PC-9 (cell line): ENCODE measurements at regions not wholly inside any gene's neighbourhood (a gene's known extent, or its start where the extent isn't known, plus 50 kb on each side); places are given as distances from the start of the nearest gene placed in this dataset.
A peak's percentile ranks its signal among the peaks of the same experiment; 100 is the strongest.

Experiments
- BruUV-seq: library from RNA; stranded (reverse); fragments of 400-500 nt; replicated peaks from 2 replicates; lab custom pipeline; 2021; lab: Mats Ljungman, UMichigan
- CTCF ChIA-PET: fragments of 300-600 bp; sonication (Branson Sonifier 250); formaldehyde crosslinking; loops from one replicate; lab custom pipeline; 2022; ENCODE audit warnings: antibody characterized with exemption; lab: Charles Lee
- POLR2A ChIA-PET: fragments of 300-600 bp; sonication (Branson Sonifier 250); formaldehyde crosslinking; loops from one replicate; lab custom pipeline; 2022; ENCODE audit warnings: antibody characterized with exemption; ENCODE audit not compliant: unreplicated experiment; lab: Charles Lee
- DNase-seq, 2 experiments: peaks; one replicate each; pipeline versions ENCODE4 v3.0.0 to v3.0.0-alpha.2; 2015 to 2022; ENCODE audit warnings: mixed read lengths in 1 of 2
- H2AFZ ChIP-seq: fragments of 200-600 bp; sonication (generic); 2 replicates; pipeline ENCODE4 v1.8.1; 2017; ENCODE audit warnings: antibody characterized with exemption
- H3F3A ChIP-seq: fragments of 200-600 bp; sonication (generic); 2 replicates; pipeline ENCODE4 v1.8.1; 2017; ENCODE audit warnings: antibody characterized with exemption, mild to moderate bottlenecking, low read depth; ENCODE audit not compliant: insufficient read depth
- H3K27ac ChIP-seq: fragments of 200-600 bp; sonication (generic); 2 replicates; pipeline ENCODE4 v1.6.1; 2016; ENCODE audit warnings: mixed run types
- H3K27me3 ChIP-seq: fragments of 200-600 bp; sonication (generic); 2 replicates; pipeline ENCODE4 v1.6.1; 2016; ENCODE audit warnings: low read depth, mixed run types; ENCODE audit not compliant: insufficient read depth
- H3K36me3 ChIP-seq: fragments of 200-600 bp; sonication (generic); 2 replicates; pipeline ENCODE4 v1.6.1; 2016; ENCODE audit warnings: low read depth, mixed run types
- H3K4me1 ChIP-seq: fragments of 200-600 bp; sonication (generic); replicated peaks from 2 replicates; pipeline ENCODE4 v1.6.1; 2016; ENCODE audit warnings: mixed run types; ENCODE audit not compliant: insufficient read depth
- H3K4me2 ChIP-seq: fragments of 200-600 bp; sonication (generic); 2 replicates; pipeline ENCODE4 v1.6.1; 2017; ENCODE audit warnings: mixed run types
- H3K4me3 ChIP-seq: fragments of 200-600 bp; sonication (generic); 2 replicates; pipeline ENCODE4 v1.6.1; 2016; ENCODE audit warnings: mixed run types
- H3K79me2 ChIP-seq: fragments of 200-600 bp; sonication (generic); 2 replicates; pipeline ENCODE4 v1.6.1; 2017; ENCODE audit warnings: low read depth, mixed run types
- H3K9me2 ChIP-seq: fragments of 200-600 bp; sonication (generic); 2 replicates; pipeline ENCODE4 v1.8.1; 2017; ENCODE audit warnings: mild to moderate bottlenecking; ENCODE audit not compliant: insufficient read depth
- H3K9me3 ChIP-seq: fragments of 200-600 bp; sonication (generic); 2 replicates; pipeline ENCODE4 v1.8.1; 2016; ENCODE audit warnings: low read depth; ENCODE audit not compliant: insufficient read depth
- H4K20me1 ChIP-seq: fragments of 200-600 bp; sonication (generic); 2 replicates; pipeline ENCODE4 v1.8.1; 2017; ENCODE audit not compliant: insufficient read depth
- CTCF ChIP-seq: fragments of 200-600 bp; sonication (generic); conservative IDR thresholded peaks from 2 replicates; pipeline ENCODE4 v1.6.1; 2017; ENCODE audit warnings: mixed run types, antibody characterized with exemption, mild to moderate bottlenecking, moderate library complexity
- EZH2 ChIP-seq: fragments of 200-600 bp; sonication (generic); IDR thresholded peaks from 2 replicates; pipeline ENCODE4 v1.8.0; 2017; ENCODE audit warnings: antibody characterized with exemption, low read depth
- intact Hi-C: fragments of 100-400 bp; cut with micrococcal nuclease; formaldehyde crosslinking; loops from one replicate; pipeline ENCODE4 v1.10.0; 2022; ENCODE audit not compliant: unreplicated experiment

GRCh38 chr1:58849551-58849950 lies 65.7 kb upstream of the JUN start:
- Histone ChIP-seq H2AFZ (peak overlapping the region; percentile 18; the same call in 1 of the 2 replicates), H3F3A (peaks cover 46% of the 10 kb centered on the region), H3K79me2 (no peaks in the 10 kb centered on the region), H3K4me2 (peak overlapping the region; percentile 69), H3K27me3 (no peaks in the 10 kb centered on the region), H3K9me2 (no peaks in the 10 kb centered on the region), H3K9me3 (no peaks in the 10 kb centered on the region), H3K36me3 (no peaks in the 10 kb centered on the region), H3K4me1 (peaks cover 59% of the 10 kb centered on the region), H3K4me3 (no peak overlapping the region; the same call in 1 of the 2 replicates), H4K20me1 (no peaks in the 10 kb centered on the region), H3K27ac (peak overlapping the region; percentile 92)
- no peak for DNase-seq
- POLR2A ChIA-PET, result interaction anchor here (1.1 to 1.7 kb wide), 3 partner anchors 35 to 66 kb away, joined by 4 to 8 read pairs (median 6); partner anchors contain the start of gene JUN
- intact Hi-C loops, result loop anchor here (1.0 kb wide), 3 partner anchors 32 to 64 kb away; no protein-coding TSS in a partner anchor
- TF ChIP-seq EZH2, result no peak
- no peak for TF ChIP-seq CTCF
- CTCF ChIA-PET, result interaction anchor here (0.9 kb wide), 1 partner anchor 25 kb away, joined by 4 read pairs; no protein-coding TSS in a partner anchor
- BruUV-seq, result no TSS peak

- Histone ChIP-seq H3K79me2 (no peaks in the 10 kb centered on the region), H3K27me3 (no peaks in the 10 kb centered on the region), H3K36me3 (no peaks in the 10 kb centered on the region), H3K4me3 (no peak overlapping the region), H2AFZ (no peak overlapping the region), H3K27ac (peak overlapping the region; percentile 92), H3K9me3 (no peaks in the 10 kb centered on the region), H3F3A (peaks cover 48% of the 10 kb centered on the region), H3K4me2 (peak overlapping the region; percentile 69; the same call in 1 of the 2 replicates), H3K9me2 (no peaks in the 10 kb centered on the region), H4K20me1 (no peaks in the 10 kb centered on the region), H3K4me1 (peaks cover 59% of the 10 kb centered on the region)
- intact Hi-C loops, result no loop called here
- BruUV-seq, result no TSS peak
- no peak for DNase-seq
- ChIA-PET POLR2A (no interaction called here), CTCF (interaction anchor here (0.6 kb wide), 2 partner anchors 19 to 824 kb away, joined by 3 to 5 read pairs; no protein-coding TSS in a partner anchor)
- no peak for TF ChIP-seq EZH2
- no peak for TF ChIP-seq CTCF
Observed at GRCh38 chr1:58850636-58851035, 66.8 kb upstream of the JUN start.

- H3K79me2 ChIP-seq, result no peaks in the 10 kb centered on the region
- no peak overlapping the region for H3K4me3 ChIP-seq
- BruUV-seq, result no TSS peak
- H3K36me3 ChIP-seq, result no peaks in the 10 kb centered on the region
- CTCF ChIA-PET, result no interaction called here
- TF ChIP-seq EZH2 (no peak), CTCF (no peak)
- no peak for DNase-seq
- intact Hi-C loops, result no loop called here
- peaks cover 42% of the 10 kb centered on the region for H3F3A ChIP-seq
- H3K9me2 ChIP-seq, result no peaks in the 10 kb centered on the region
- no peaks in the 10 kb centered on the region for H3K9me3 ChIP-seq
- H2AFZ ChIP-seq, result no peak overlapping the region
- H3K4me1 ChIP-seq, result peaks cover 51% of the 10 kb centered on the region
- POLR2A ChIA-PET, result interaction anchor here (0.6 kb wide), 1 partner anchor 26 kb away, joined by 3 read pairs; no protein-coding TSS in a partner anchor
- no peaks in the 10 kb centered on the region for H4K20me1 ChIP-seq
- H3K27ac ChIP-seq, result no peak overlapping the region
- no peak overlapping the region for H3K4me2 ChIP-seq
- no peaks in the 10 kb centered on the region for H3K27me3 ChIP-seq
Observed at GRCh38 chr1:58852731-58853485, 69.1 kb upstream of the JUN start.
